Thoracic aorta (tissue), 2 donors: ENCODE measurements at regions not wholly inside any gene's neighbourhood (a gene's known extent, or its start where the extent isn't known, plus 50 kb on each side); places are given as distances from the start of the nearest gene placed in this dataset.

ENCODE experiments used
- ATAC-seq: fragments of 150-250 bp; one replicate; pipeline ENCODE4 v1.8.0; 2017; ENCODE audit warnings: low read depth; ENCODE audit not compliant: insufficient number of reproducible peaks, low FRiP score
- DNase-seq: peaks from one replicate; pipeline ENCODE4 v3.0.0-alpha.2; 2020; ENCODE audit warnings: low spot score
- H3K27ac ChIP-seq, 2 donors: fragments of 200-600 bp; sonication (generic); 1 replicate in 1 of 2; 2 replicates in 1 of 2; pipeline ENCODE4 v1.5.1; 2016; ENCODE audit warnings: mild to moderate bottlenecking in 2 of 2, moderate library complexity in 2 of 2
- H3K27me3 ChIP-seq: fragments of 200-600 bp; sonication (generic); replicated peaks from 2 replicates; pipeline ENCODE4 v1.6.0; 2016; ENCODE audit warnings: mild to moderate bottlenecking; ENCODE audit not compliant: insufficient read depth
- H3K36me3 ChIP-seq: fragments of 200-600 bp; sonication (generic); one replicate; pipeline ENCODE4 v1.5.1; 2016
- H3K4me1 ChIP-seq, 2 donors: fragments of 200-600 bp; sonication (generic); 1 replicate in 1 of 2; 2 replicates in 1 of 2; pipeline versions ENCODE4 v1.5.1 to v1.6.0; 2016; ENCODE audit warnings: low read depth in 2 of 2, mild to moderate bottlenecking in 1 of 2; ENCODE audit not compliant: control insufficient read depth in 1 of 2
- H3K4me3 ChIP-seq: fragments of 200-600 bp; sonication (generic); 2 replicates; pipeline ENCODE4 v1.5.1; 2016; ENCODE audit warnings: mild to moderate bottlenecking
- H3K9me3 ChIP-seq: fragments of 200-600 bp; sonication (generic); 2 replicates; pipeline ENCODE4 v1.5.1; 2016
- CTCF ChIP-seq: fragments of 200-600 bp; sonication (generic); IDR thresholded peaks from one replicate; pipeline ENCODE4 v1.5.1; 2019; ENCODE audit warnings: antibody characterized with exemption

- TF ChIP-seq CTCF = peak; percentile 45
- Histone ChIP-seq H3K27ac (no peak overlapping the region), H3K9me3 (no peaks in the 10 kb centered on the region), H3K4me1 (no peaks in the 10 kb centered on the region), H3K27me3 (no peaks in the 10 kb centered on the region), H3K36me3 (no peaks in the 10 kb centered on the region), H3K4me3 (no peak overlapping the region)
- no peak for DNase-seq
- no peak for ATAC-seq
Observed at GRCh38 chr11:43567396-43567975, 113.1 kb upstream of the HSD17B12 start.

GRCh38 chr11:43573233-43573632 is 107.3 kb upstream of the HSD17B12 start:
- DNase-seq = no peak
- ATAC-seq = no peak
- H3K36me3 ChIP-seq = no peaks in the 10 kb centered on the region
- no peak overlapping the region for H3K4me3 ChIP-seq
- TF ChIP-seq CTCF = no peak
- no peaks in the 10 kb centered on the region for H3K9me3 ChIP-seq
- peaks cover 23% of the 10 kb centered on the region for H3K27me3 ChIP-seq
- no peak overlapping the region for H3K27ac ChIP-seq
- peaks cover 18 to 22% of the 10 kb centered on the region in 2 donors for H3K4me1 ChIP-seq

GRCh38 chr11:43573873-43574272 is 106.7 kb upstream of the HSD17B12 start:
- peaks cover 22% of the 10 kb centered on the region in 2 donors for H3K4me1 ChIP-seq
- no peak for DNase-seq
- no peak for TF ChIP-seq CTCF
- H3K4me3 ChIP-seq = no peak overlapping the region
- no peak overlapping the region for H3K27ac ChIP-seq
- no peaks in the 10 kb centered on the region for H3K9me3 ChIP-seq
- H3K27me3 ChIP-seq = peaks cover 23% of the 10 kb centered on the region
- ATAC-seq = no peak
- H3K36me3 ChIP-seq = no peaks in the 10 kb centered on the region

- Histone ChIP-seq H3K36me3 (no peaks in the 10 kb centered on the region), H3K27me3 (peaks cover 23% of the 10 kb centered on the region)
- DNase-seq = no peak
Observed at GRCh38 chr11:43574411-43574810, 106.1 kb upstream of the HSD17B12 start.

More at GRCh38 chr11:43574411-43574810, 106.1 kb upstream of the HSD17B12 start:
- peaks cover 22 to 26% of the 10 kb centered on the region in 2 donors for H3K4me1 ChIP-seq
- TF ChIP-seq CTCF = no peak
- no peaks in the 10 kb centered on the region for H3K9me3 ChIP-seq
- no peak overlapping the region for H3K4me3 ChIP-seq
- no peak overlapping the region for H3K27ac ChIP-seq
- ATAC-seq = no peak
